ENCODE measurements at regions not wholly inside any gene's neighbourhood (a gene's known extent, or its start where the extent isn't known, plus 50 kb on each side); places are given as distances from the start of the nearest gene placed in this dataset.
A peak's percentile ranks its signal among the peaks of the same experiment; 100 is the strongest.
"Not testable (repeated sequence)": the region's sequence is repeated elsewhere in the genome, so short reads cannot be mapped to it uniquely, and the experiment has no call there.

DNA sequence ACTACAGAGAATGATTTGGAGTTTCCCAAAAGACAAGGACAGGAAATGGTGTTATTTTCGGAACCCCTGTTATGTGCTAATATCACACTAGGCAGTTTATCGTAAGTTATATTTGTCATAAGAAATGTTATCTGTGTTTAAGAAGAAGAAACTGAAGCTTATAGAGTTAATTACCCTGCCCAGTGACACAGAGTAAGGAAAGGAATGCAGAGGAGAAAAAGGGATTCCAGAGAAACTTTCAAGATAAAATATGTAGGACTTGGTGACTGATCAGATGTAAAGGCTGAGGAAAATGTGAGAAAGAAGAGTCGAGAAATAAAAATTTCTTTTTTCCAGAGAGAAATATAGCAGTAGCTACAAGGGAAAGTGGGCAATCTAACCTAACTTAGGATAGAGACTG is 63.5 kb upstream of the ZNF746 start:
- Histone ChIP-seq H3K9me3 (no peaks in the 10 kb centered on the region), H3K4me3 (no peak overlapping the region), H3K4me1 (peaks cover 0 to 7% of the 10 kb centered on the region in 2 donors), H3K27me3 (no peaks in the 10 kb centered on the region), H3K36me3 (peaks cover 0 to 38% of the 10 kb centered on the region in 2 donors), H3K27ac (no peak overlapping the region)
- no peak for DNase-seq
- TF ChIP-seq, protein P1, sequence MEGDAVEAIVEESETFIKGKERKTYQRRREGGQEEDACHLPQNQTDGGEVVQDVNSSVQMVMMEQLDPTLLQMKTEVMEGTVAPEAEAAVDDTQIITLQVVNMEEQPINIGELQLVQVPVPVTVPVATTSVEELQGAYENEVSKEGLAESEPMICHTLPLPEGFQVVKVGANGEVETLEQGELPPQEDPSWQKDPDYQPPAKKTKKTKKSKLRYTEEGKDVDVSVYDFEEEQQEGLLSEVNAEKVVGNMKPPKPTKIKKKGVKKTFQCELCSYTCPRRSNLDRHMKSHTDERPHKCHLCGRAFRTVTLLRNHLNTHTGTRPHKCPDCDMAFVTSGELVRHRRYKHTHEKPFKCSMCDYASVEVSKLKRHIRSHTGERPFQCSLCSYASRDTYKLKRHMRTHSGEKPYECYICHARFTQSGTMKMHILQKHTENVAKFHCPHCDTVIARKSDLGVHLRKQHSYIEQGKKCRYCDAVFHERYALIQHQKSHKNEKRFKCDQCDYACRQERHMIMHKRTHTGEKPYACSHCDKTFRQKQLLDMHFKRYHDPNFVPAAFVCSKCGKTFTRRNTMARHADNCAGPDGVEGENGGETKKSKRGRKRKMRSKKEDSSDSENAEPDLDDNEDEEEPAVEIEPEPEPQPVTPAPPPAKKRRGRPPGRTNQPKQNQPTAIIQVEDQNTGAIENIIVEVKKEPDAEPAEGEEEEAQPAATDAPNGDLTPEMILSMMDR (IDR thresholded peaks at IDR 0.05) = no peak
- intact Hi-C loops (cut with DNase I) = no loop called here
- no peak for ATAC-seq

DNA sequence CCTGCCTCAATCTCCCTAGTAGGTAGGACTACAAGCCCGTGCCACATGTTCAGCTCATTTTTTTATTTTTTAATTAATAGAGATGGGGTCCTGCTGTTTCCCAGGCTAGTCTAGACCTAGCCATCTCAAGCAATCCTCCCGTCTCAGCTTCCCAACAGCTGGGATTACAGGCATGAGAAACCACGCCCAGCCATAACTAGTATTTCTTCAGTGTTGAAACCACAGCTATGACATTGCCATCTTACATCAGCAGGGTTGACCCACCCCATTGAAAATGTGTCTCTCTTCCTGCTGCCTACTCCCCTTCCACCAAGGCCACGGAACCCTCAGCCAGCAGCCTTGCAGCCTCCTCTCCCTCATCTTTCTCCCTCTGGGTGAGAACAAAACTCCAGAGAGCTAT is 62.1 kb upstream of the ZNF746 start:
- H3K27ac ChIP-seq = no peak overlapping the region
- H3K27me3 ChIP-seq = no peaks in the 10 kb centered on the region
- ATAC-seq (no peak), DNase-seq (no peak)
- H3K4me1 ChIP-seq = peaks cover 0 to 7% of the 10 kb centered on the region in 2 donors
- TF ChIP-seq, protein P1 (IDR thresholded peaks at IDR 0.05) = no peak
- H3K4me3 ChIP-seq = no peak overlapping the region
- intact Hi-C loops (cut with DNase I) = no loop called here
- peaks cover 0 to 42% of the 10 kb centered on the region in 2 donors for H3K36me3 ChIP-seq
- H3K9me3 ChIP-seq = no peaks in the 10 kb centered on the region

DNA sequence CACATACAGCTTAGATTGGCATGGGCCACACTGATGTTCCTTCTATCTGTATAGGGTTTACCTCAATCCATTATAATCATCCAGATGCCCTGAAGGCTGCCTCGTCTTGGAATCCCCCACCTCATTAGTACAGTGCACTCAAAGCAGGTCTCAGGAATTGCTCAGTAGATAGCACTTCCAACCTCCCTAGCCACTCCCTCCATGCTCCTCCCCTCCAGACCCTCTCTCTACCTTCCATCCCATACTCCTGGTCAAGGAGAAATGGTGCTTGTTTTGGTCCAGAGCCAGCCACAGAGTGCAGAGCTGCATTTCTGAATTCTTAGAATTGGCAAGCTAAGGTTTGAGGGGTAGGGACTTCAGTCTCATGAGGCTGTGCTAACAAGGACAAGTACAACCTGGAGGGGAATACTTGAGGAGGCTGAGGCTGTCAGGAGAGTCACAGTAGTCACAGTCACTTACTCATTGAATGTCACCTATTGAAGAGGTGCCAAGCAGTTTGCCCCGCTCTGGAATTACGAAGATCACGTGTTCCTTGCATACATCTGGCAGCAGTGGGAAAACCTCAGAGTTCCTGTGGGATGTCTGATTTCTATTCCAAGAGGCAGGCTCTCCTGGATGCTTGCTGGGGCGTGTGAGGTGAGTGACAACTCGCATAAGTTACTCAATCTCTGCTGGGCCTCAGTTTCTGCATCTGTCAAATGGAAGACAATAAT is 60.7 kb upstream of the ZNF746 start:
- DNase-seq (peak in 1 of 4 donors; percentile 42), ATAC-seq (peak; percentile 90)
- no peak overlapping the region for H3K27ac ChIP-seq
- peaks cover 0 to 7% of the 10 kb centered on the region in 2 donors for H3K4me1 ChIP-seq
- no peaks in the 10 kb centered on the region for H3K9me3 ChIP-seq
- H3K4me3 ChIP-seq = no peak overlapping the region
- TF ChIP-seq, protein P1 (IDR thresholded peaks at IDR 0.05) = no peak
- no peaks in the 10 kb centered on the region for H3K27me3 ChIP-seq
- peaks cover 0 to 42% of the 10 kb centered on the region in 2 donors for H3K36me3 ChIP-seq
- intact Hi-C loops (cut with DNase I) = no loop called here

DNA sequence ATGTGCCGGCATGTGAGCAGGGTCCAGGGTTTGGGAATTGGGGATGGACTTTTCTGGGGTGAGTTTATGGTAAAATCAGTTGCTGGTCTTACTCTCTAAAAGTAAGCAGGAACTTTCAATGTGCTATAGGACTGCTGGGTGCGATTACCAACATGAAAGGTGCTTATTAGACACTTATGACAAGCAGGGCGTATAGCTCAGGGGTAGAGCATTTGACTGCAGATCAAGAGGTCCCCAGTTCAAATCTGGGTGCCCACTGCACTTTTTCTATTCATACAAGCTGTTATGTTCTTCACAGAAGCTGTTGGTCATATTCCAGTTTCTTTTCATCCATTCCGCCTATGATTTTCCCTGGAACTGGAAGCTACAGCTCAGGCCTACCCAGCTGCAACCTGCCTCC is 58.9 kb upstream of the ZNF746 start:
- ATAC-seq; H3K27ac ChIP-seq; DNase-seq; H3K4me3 ChIP-seq; H3K4me1 ChIP-seq; H3K27me3 ChIP-seq; intact Hi-C loops (cut with DNase I); H3K9me3 ChIP-seq: not testable (repeated sequence)
- peaks cover 0 to 54% of the 10 kb centered on the region in 2 donors for H3K36me3 ChIP-seq

DNA sequence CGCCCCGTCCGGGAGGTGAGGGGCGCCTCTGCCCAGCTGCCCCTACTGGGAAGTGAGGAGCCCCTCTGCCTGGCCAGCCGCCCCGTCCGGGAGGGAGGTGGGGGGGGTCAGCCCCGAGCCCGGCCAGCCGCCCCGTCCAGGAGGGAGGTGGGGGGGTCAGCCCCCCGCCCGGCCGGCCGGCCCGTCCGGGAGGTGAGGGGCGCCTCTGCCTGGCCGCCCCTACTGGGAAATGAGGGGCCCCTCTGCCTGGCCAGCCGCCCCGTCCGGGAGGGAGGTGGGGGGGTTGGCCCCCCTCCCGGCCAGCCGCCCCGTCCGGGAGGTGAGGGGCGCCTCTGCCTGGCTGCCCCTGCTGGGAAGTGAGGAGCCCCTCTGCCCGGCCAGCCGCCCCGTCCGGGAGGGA is 57.2 kb upstream of the ZNF746 start:
- H3K27me3 ChIP-seq; DNase-seq; H3K27ac ChIP-seq; ATAC-seq; H3K4me3 ChIP-seq; H3K4me1 ChIP-seq; intact Hi-C loops (cut with DNase I); H3K9me3 ChIP-seq: not testable (repeated sequence)
- peaks cover 0 to 62% of the 10 kb centered on the region in 2 donors for H3K36me3 ChIP-seq

DNA sequence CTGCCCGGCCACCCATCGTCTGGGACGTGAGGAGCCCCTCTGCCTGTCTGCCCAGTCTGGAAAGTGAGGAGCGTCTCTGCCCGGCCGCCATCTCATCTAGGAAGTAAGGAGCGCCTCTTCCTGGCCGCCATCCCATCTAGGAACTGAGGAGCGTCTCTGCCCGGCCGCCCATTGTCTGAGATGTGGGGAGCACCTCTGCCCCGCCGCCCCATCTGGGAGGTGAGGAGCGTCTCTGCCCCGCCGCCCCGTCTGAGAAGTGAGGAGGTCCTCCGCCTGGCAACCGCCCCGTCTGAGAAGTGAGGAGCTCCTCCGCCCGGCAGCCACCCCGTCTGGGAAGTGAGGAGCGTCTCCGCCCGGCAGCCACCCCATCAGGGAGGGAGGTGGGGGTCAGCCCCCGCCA is 56.4 kb upstream of the ZNF746 start:
- intact Hi-C loops (cut with DNase I); H3K4me1 ChIP-seq; H3K9me3 ChIP-seq; H3K27me3 ChIP-seq; H3K4me3 ChIP-seq; ATAC-seq; DNase-seq; H3K27ac ChIP-seq: not testable (repeated sequence)
- H3K36me3 ChIP-seq = peaks cover 0 to 70% of the 10 kb centered on the region in 2 donors

DNA sequence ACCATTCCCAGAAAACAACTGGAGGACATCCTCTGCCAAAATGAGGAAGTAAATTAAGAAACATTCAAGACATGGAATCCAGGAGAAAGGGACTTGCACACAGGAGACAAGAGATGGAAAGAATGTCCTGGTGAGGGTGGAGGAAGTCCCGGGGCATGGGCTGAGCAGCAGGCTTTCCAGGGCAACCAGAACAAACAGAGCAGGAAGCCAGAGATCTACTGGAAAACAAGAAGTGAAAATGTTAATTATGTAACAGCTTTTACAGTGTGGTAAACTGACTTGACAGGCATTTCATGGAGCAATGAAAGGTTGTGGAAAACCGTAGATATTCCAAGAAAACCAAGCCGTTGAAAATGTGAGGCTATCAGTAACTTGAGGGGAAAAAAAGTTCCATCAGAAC is 55.2 kb upstream of the ZNF746 start:
- Histone ChIP-seq H3K9me3 (no peaks in the 10 kb centered on the region), H3K36me3 (peaks cover 0 to 70% of the 10 kb centered on the region in 2 donors), H3K4me3 (no peak overlapping the region), H3K27me3 (no peaks in the 10 kb centered on the region), H3K27ac (no peak overlapping the region), H3K4me1 (no peaks in the 10 kb centered on the region)
- peak; percentile 41 for ATAC-seq
- TF ChIP-seq, protein P1 (IDR thresholded peaks at IDR 0.05) = no peak
- intact Hi-C loops (cut with DNase I) = no loop called here
- no peak for DNase-seq

Measured in left lung (tissue), 4 donors.